WERI-Rb-1 (cell line): ENCODE measurements at regions not wholly inside any gene's neighbourhood (a gene's known extent, or its start where the extent isn't known, plus 50 kb on each side); places are given as distances from the start of the nearest gene placed in this dataset.

Source experiments
- DNase-seq: peaks from one replicate; pipeline ENCODE4 v3.0.0-alpha.2; 2020
- H3K27ac ChIP-seq: fragments of 250-450 bp; sonication (Bioruptor Pico); 2 replicates; pipeline ENCODE4 v1.5.1; 2020; ENCODE audit warnings: mild to moderate bottlenecking, moderate library complexity
- H3K27me3 ChIP-seq: fragments of 250-450 bp; sonication (Bioruptor Pico); 2 replicates; pipeline ENCODE4 v1.5.1; 2021; ENCODE audit warnings: mild to moderate bottlenecking, low read depth, moderate library complexity; ENCODE audit not compliant: insufficient read depth, severe bottlenecking
- H3K36me3 ChIP-seq: fragments of 250-450 bp; sonication (Bioruptor Pico); 2 replicates; pipeline ENCODE4 v1.5.1; 2020; ENCODE audit warnings: mild to moderate bottlenecking, moderate library complexity
- H3K4me3 ChIP-seq: 2 replicates; pipeline ENCODE4 v1.5.1; 2011; ENCODE audit warnings: low read depth, mild to moderate bottlenecking, control low read depth, low read length
- H3K9me3 ChIP-seq: fragments of 250-450 bp; sonication (Bioruptor Pico); 2 replicates; pipeline ENCODE4 v1.5.1; 2021; ENCODE audit warnings: mild to moderate bottlenecking, moderate library complexity; ENCODE audit not compliant: severe bottlenecking
- TF ChIP-seq, protein P1 (sequence below): IDR thresholded peaks from 2 replicates; pipeline ENCODE4 v1.5.1; 2011; ENCODE audit warnings: low read depth, mild to moderate bottlenecking, control low read depth, inconsistent platforms, low read length

DNA sequence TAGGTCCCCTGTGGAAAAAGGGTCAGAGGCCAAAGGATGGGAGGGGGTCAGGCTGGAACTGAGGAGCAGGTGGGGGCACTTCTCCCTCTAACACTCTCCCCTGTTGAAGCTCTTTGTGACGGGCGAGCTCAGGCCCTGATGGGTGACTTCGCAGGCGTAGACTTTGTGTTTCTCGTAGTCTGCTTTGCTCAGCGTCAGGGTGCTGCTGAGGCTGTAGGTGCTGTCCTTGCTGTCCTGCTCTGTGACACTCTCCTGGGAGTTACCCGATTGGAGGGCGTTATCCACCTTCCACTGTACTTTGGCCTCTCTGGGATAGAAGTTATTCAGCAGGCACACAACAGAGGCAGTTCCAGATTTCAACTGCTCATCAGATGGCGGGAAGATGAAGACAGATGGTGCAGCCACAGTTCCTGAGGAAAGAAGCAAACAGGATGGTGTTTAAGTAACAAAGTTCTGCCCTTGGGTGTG is 165.8 kb downstream of the RPIA start:
- Histone ChIP-seq H3K27ac (no peak overlapping the region), H3K27me3 (peaks cover 92% of the 10 kb centered on the region), H3K9me3 (no peaks in the 10 kb centered on the region), H3K36me3 (no peaks in the 10 kb centered on the region), H3K4me3 (no peak overlapping the region)
- TF ChIP-seq, protein P1, sequence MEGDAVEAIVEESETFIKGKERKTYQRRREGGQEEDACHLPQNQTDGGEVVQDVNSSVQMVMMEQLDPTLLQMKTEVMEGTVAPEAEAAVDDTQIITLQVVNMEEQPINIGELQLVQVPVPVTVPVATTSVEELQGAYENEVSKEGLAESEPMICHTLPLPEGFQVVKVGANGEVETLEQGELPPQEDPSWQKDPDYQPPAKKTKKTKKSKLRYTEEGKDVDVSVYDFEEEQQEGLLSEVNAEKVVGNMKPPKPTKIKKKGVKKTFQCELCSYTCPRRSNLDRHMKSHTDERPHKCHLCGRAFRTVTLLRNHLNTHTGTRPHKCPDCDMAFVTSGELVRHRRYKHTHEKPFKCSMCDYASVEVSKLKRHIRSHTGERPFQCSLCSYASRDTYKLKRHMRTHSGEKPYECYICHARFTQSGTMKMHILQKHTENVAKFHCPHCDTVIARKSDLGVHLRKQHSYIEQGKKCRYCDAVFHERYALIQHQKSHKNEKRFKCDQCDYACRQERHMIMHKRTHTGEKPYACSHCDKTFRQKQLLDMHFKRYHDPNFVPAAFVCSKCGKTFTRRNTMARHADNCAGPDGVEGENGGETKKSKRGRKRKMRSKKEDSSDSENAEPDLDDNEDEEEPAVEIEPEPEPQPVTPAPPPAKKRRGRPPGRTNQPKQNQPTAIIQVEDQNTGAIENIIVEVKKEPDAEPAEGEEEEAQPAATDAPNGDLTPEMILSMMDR, result no peak
- no peak for DNase-seq

DNA sequence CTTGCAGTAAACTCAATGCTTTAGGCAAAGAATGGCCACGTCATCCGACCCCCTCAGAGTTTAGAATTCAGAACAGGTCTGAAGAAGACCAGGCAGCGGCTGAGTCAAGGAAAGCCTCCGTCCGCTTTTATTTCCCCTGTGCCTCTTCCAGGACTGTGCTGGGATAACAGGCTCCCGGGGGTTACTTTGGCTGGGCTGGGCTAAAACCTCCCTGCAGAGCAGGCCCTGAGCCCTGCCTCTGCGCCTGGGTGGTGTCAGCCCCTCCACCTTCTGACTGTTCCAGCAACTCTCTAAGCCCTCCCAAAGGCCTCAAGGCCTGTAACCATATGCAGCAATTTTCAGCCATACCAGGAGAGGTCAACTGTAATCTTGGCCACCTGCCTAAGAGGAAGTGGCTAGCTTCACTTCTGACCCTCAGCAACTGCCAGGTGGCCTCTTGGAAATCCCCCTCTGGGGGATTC is 166.5 kb downstream of the RPIA start:
- Histone ChIP-seq H3K27me3 (peaks cover 90% of the 10 kb centered on the region), H3K9me3 (no peaks in the 10 kb centered on the region), H3K27ac (no peak overlapping the region), H3K4me3 (no peak overlapping the region), H3K36me3 (no peaks in the 10 kb centered on the region)
- TF ChIP-seq, protein P1, result no peak
- DNase-seq, result no peak

DNA sequence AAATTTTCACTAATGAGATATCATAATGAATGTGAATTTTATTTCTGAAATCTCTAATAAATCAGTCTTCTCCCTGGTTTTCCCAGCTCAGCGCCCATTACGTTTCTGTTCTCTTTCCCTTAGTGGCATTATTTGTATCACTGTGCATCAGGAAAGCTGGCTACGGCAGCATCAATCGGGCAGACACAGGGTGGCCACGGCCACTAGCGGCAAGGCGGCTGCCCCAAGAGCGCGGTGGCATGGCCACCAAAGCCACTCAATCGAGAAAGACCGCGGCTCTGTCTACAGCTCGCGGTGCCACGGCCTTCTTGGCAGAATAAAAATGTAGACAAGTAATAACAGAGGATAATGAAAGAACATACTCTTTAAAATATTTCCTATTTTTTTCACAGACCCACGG is 168.0 kb downstream of the RPIA start:
- peaks cover 83% of the 10 kb centered on the region for H3K27me3 ChIP-seq
- TF ChIP-seq, protein P1, result no peak
- H3K4me3 ChIP-seq, result no peak overlapping the region
- no peaks in the 10 kb centered on the region for H3K36me3 ChIP-seq
- no peaks in the 10 kb centered on the region for H3K9me3 ChIP-seq
- no peak for DNase-seq
- H3K27ac ChIP-seq, result no peak overlapping the region

DNA sequence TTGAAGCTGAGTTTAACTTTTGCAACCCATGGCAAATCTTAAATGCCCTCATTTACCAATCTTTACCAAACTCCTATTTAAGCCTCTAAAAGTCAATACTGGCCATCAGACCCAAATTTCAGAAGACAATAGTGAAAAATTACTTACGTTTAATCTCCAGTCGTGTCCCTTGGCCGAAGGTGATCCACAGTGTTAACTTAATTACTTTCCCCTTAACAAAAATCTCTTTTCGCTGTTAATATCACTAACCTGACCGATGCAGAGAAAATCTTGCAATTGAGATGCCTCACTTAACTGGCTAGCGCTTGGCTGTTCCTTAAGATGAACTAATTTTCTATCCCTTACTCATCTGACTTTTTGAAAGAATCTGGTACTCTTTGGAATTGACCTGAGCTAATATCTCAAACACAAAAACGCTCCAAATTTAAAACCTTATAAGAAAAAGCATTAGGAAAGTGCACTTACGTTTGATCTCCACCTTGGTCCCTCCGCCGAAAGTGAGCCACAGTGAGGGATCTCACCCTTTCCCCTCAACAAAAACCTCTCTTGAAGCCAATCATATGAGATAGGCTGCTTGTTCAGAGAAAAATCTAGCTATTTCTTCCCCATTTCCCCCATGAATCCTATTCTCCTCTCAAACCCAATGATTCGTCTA is 169.1 kb downstream of the RPIA start:
- no peak overlapping the region for H3K27ac ChIP-seq

DNA sequence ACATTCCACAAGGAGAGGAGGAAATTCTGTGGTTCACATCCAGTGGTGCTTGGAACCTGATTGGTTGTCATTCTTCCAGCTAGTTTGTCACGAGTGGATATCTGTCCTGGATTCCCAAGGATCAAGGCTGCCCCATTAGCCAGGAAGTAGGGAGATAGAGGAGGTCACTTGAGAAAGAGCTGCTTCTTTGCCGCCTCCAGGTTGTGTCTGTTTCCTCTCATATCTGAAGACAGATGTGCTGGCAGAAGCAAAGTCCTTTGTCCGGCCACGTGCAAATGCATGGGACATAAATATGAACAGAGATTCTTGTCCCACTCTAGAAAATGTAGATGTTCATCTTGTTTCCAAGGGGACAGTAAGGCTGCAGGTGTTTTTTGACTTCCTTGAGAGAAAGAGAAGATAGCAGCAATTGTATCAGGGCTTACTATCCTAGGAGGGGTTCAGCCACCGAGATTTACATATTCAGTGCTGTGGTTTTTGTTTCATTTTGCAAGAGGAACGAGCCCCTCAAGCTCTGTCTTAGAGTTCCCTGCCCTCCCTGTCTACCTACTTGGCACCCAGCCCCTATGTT is 174.4 kb downstream of the RPIA start:
- no peak for DNase-seq
- Histone ChIP-seq H3K4me3 (no peak overlapping the region), H3K36me3 (no peaks in the 10 kb centered on the region), H3K27ac (no peak overlapping the region), H3K27me3 (peaks cover 76% of the 10 kb centered on the region), H3K9me3 (no peaks in the 10 kb centered on the region)
- TF ChIP-seq, protein P1, result no peak

More for the DNA sequence above, 169.1 kb downstream of the RPIA start:
- Histone ChIP-seq H3K27me3 (peaks cover 84% of the 10 kb centered on the region), H3K9me3 (no peaks in the 10 kb centered on the region), H3K36me3 (no peaks in the 10 kb centered on the region), H3K4me3 (no peak overlapping the region)
- DNase-seq, result no peak
- TF ChIP-seq, protein P1, result no peak

DNA sequence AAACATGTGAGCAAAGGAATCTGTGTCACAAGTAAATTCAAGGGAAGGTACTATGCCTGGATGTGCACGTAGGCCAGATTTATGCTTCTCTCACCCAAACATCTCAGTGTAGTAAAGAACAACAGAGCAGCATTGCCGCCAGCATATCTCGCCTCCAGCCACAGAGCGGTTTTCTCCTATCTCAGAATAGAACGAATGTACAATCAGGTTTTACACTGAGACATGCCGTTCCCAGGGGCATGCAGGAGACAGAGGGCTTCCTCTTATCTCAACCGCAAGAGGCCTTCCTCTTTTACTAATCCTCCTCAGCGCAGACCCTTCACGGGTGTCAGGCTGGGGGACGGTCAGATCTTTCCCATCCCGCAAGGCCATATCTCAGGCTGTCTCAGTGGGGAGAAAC is 175.3 kb downstream of the RPIA start:
- no peak overlapping the region for H3K4me3 ChIP-seq
- H3K27ac ChIP-seq, result no peak overlapping the region
- DNase-seq, result no peak
- TF ChIP-seq, protein P1, result no peak
- H3K9me3 ChIP-seq, result no peaks in the 10 kb centered on the region
- no peaks in the 10 kb centered on the region for H3K36me3 ChIP-seq
- peaks cover 76% of the 10 kb centered on the region for H3K27me3 ChIP-seq
